Vagina (tissue), 2 donors: ENCODE measurements at regions not wholly inside any gene's neighbourhood (a gene's known extent, or its start where the extent isn't known, plus 50 kb on each side); places are given as distances from the start of the nearest gene placed in this dataset.

Source experiments
- POLR2A ChIP-seq, 2 donors: fragments of 450-650 bp; IDR thresholded peaks; one replicate each; pipeline ENCODE4 v1.6.1; 2017; ENCODE audit warnings: antibody characterized with exemption in 2 of 2, mild to moderate bottlenecking in 2 of 2, moderate library complexity in 2 of 2
- TF ChIP-seq, protein P1 (sequence below), 3 experiments: fragments of 450-650 bp in 2 of 3; fragments of 200-600 bp in 1 of 3; sonication (generic) in 1 of 3; IDR thresholded peaks; one replicate each; pipeline ENCODE4 v1.5.1; 2017 to 2019; ENCODE audit warnings: antibody characterized with exemption in 3 of 3, mild to moderate bottlenecking in 2 of 3, moderate library complexity in 2 of 3

DNA sequence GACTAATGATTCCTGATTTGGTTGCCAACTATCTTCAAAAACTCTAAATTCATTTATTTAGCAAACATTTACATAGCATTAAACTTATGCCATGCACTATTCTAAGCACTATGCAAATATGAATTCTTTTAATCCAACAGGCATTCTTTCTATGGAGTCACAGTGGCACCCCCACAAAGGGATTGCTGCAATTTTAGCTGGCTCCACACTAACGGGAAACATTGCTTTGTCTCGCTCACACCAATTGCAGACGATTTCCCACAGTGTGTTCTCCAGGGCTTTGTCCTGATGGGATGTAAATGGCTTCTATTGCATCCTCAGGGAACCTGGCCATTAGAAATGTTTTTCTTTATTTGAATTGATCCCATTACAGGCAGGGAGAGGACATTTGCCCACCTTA lies 259.1 kb downstream of the BARHL2 start:
- TF ChIP-seq, protein P1, sequence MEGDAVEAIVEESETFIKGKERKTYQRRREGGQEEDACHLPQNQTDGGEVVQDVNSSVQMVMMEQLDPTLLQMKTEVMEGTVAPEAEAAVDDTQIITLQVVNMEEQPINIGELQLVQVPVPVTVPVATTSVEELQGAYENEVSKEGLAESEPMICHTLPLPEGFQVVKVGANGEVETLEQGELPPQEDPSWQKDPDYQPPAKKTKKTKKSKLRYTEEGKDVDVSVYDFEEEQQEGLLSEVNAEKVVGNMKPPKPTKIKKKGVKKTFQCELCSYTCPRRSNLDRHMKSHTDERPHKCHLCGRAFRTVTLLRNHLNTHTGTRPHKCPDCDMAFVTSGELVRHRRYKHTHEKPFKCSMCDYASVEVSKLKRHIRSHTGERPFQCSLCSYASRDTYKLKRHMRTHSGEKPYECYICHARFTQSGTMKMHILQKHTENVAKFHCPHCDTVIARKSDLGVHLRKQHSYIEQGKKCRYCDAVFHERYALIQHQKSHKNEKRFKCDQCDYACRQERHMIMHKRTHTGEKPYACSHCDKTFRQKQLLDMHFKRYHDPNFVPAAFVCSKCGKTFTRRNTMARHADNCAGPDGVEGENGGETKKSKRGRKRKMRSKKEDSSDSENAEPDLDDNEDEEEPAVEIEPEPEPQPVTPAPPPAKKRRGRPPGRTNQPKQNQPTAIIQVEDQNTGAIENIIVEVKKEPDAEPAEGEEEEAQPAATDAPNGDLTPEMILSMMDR (IDR thresholded peaks at IDR 0.05) = no peak
- TF ChIP-seq POLR2A (IDR thresholded peaks at IDR 0.05) = no peak
